Retinal pigment epithelial cell (primary cell): ENCODE measurements at regions not wholly inside any gene's neighbourhood (a gene's known extent, or its start where the extent isn't known, plus 50 kb on each side); places are given as distances from the start of the nearest gene placed in this dataset.
A peak's percentile ranks its signal among the peaks of the same experiment; 100 is the strongest.

Experiments used
- DNase-seq: peaks from one replicate; pipeline ENCODE4 v3.0.0-alpha.2; 2010; ENCODE audit warnings: low read depth
- H3K4me3 ChIP-seq: 2 replicates; pipeline ENCODE4 v1.5.1; 2011; ENCODE audit warnings: mild to moderate bottlenecking, low read length, control low read depth, moderate library complexity
- TF ChIP-seq, protein P1 (sequence below): conservative IDR thresholded peaks from 2 replicates; pipeline ENCODE4 v1.5.1; 2011; ENCODE audit warnings: low read depth, low read length, control low read depth, inconsistent platforms

- no peak overlapping the region for H3K4me3 ChIP-seq
- DNase-seq: no peak
- TF ChIP-seq, protein P1, sequence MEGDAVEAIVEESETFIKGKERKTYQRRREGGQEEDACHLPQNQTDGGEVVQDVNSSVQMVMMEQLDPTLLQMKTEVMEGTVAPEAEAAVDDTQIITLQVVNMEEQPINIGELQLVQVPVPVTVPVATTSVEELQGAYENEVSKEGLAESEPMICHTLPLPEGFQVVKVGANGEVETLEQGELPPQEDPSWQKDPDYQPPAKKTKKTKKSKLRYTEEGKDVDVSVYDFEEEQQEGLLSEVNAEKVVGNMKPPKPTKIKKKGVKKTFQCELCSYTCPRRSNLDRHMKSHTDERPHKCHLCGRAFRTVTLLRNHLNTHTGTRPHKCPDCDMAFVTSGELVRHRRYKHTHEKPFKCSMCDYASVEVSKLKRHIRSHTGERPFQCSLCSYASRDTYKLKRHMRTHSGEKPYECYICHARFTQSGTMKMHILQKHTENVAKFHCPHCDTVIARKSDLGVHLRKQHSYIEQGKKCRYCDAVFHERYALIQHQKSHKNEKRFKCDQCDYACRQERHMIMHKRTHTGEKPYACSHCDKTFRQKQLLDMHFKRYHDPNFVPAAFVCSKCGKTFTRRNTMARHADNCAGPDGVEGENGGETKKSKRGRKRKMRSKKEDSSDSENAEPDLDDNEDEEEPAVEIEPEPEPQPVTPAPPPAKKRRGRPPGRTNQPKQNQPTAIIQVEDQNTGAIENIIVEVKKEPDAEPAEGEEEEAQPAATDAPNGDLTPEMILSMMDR: no peak
Observed at GRCh38 chr1:75984781-75985180, 52.6 kb upstream of the ASB17 start.

GRCh38 chr1:75985827-75986226 lies 53.6 kb upstream of the ASB17 start:
- no peak overlapping the region for H3K4me3 ChIP-seq
- DNase-seq: no peak
- TF ChIP-seq, protein P1: no peak

GRCh38 chr1:75986478-75986877 lies 54.3 kb upstream of the ASB17 start:
- DNase-seq: no peak
- TF ChIP-seq, protein P1: no peak
- no peak overlapping the region for H3K4me3 ChIP-seq

- TF ChIP-seq, protein P1: no peak
- DNase-seq: no peak
- no peak overlapping the region for H3K4me3 ChIP-seq
Observed at GRCh38 chr1:75989121-75989520, 56.9 kb upstream of the ASB17 start.

DNA sequence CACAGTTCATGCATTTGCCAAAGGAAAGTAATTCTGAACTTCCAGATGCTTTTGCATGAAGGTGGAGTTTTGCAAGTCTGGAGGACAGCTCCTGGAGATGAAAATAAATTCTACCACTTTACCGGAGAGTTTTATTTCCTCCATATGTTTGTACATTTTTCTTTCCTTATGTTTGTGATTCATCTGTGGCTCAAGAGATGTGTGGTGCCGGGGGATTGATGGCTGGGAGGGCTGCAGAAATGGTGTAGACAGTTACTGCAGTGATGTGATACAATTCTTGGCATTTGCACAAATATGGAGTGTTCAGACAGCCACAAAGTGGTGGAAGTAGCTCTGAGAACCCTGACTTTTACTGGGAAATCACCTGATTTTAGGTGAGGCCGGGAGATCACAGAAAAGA lies 58.5 kb upstream of the ASB17 start:
- H3K4me3 ChIP-seq: no peak overlapping the region
- TF ChIP-seq, protein P1: peak; percentile 4

GRCh38 chr1:75991497-75992114 lies 59.4 kb upstream of the ASB17 start:
- TF ChIP-seq, protein P1: peak; percentile 82
- no peak overlapping the region for H3K4me3 ChIP-seq
- DNase-seq: peak; percentile 49

More for the DNA sequence above, 58.5 kb upstream of the ASB17 start:
- DNase-seq: no peak

DNA sequence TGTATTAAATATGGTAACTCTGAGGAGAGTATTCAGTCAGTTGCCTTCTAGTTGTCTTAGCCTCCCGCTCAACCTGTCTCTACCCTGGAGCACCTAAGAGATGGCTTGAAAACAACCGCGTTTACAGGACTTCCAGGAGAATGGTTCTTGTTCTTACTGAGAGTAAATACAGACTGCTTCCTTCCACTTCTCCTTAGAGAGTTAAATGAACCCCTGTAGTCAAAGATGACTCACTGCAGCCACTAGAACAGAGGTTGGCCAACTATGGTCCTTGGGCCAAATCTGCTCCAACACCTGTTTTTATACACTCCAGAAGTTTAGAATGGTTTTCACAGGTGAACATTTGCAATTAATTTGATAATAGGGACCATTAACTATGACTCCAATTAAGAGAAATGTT lies 60.1 kb upstream of the ASB17 start:
- H3K4me3 ChIP-seq: no peak overlapping the region
- no peak for DNase-seq
- TF ChIP-seq, protein P1: no peak
